Activated gamma-delta T cell treated with Interleukin-2 at 50 U/mL for 16 hours (primary cell): ENCODE measurements at regions not wholly inside any gene's neighbourhood (a gene's known extent, or its start where the extent isn't known, plus 50 kb on each side); places are given as distances from the start of the nearest gene placed in this dataset.

ENCODE experiments used
- DNase-seq: peaks from one replicate; pipeline ENCODE4 v3.0.0-alpha.2; 2020

GRCh38 chr9:88772575-88772974 lies 218.7 kb upstream of the S1PR3 start:
- no peak for DNase-seq

GRCh38 chr9:88773126-88773525 lies 218.1 kb upstream of the S1PR3 start:
- no peak for DNase-seq

- no peak for DNase-seq
Measured at GRCh38 chr9:88773627-88774244, 217.5 kb upstream of the S1PR3 start.

GRCh38 chr9:88775037-88775471 lies 216.2 kb upstream of the S1PR3 start:
- DNase-seq = no peak

- no peak for DNase-seq
Measured at GRCh38 chr9:88775559-88775958, 215.7 kb upstream of the S1PR3 start.

- DNase-seq = no peak
Measured at GRCh38 chr9:88775966-88776365, 215.3 kb upstream of the S1PR3 start.

GRCh38 chr9:88776717-88777497 lies 214.4 kb upstream of the S1PR3 start:
- no peak for DNase-seq

GRCh38 chr9:88777498-88778312 lies 213.6 kb upstream of the S1PR3 start:
- no peak for DNase-seq

- no peak for DNase-seq
Measured at GRCh38 chr9:88781628-88782391, 209.5 kb upstream of the S1PR3 start.

- no peak for DNase-seq
Measured at GRCh38 chr9:88782931-88783710, 208.1 kb upstream of the S1PR3 start.

GRCh38 chr9:88783711-88784083 lies 207.6 kb upstream of the S1PR3 start:
- no peak for DNase-seq

GRCh38 chr9:88784960-88785359 lies 206.3 kb upstream of the S1PR3 start:
- no peak for DNase-seq

- no peak for DNase-seq
Measured at GRCh38 chr9:88786291-88787079, 204.8 kb upstream of the S1PR3 start.

GRCh38 chr9:88789785-88790184 lies 201.5 kb upstream of the S1PR3 start:
- DNase-seq = no peak

GRCh38 chr9:88791105-88791805 lies 200.0 kb upstream of the S1PR3 start:
- DNase-seq = no peak

GRCh38 chr9:88792502-88792901 lies 198.8 kb upstream of the S1PR3 start:
- no peak for DNase-seq

- no peak for DNase-seq
Measured at GRCh38 chr9:88794100-88794499, 197.2 kb upstream of the S1PR3 start.

GRCh38 chr9:88796947-88797346 lies 194.3 kb upstream of the S1PR3 start:
- no peak for DNase-seq

GRCh38 chr9:88798476-88798875 lies 192.8 kb upstream of the S1PR3 start:
- DNase-seq = no peak

GRCh38 chr9:88799541-88800328 lies 191.5 kb upstream of the S1PR3 start:
- no peak for DNase-seq
